ENCODE measurements at regions not wholly inside any gene's neighbourhood (a gene's known extent, or its start where the extent isn't known, plus 50 kb on each side); places are given as distances from the start of the nearest gene placed in this dataset.

DNA sequence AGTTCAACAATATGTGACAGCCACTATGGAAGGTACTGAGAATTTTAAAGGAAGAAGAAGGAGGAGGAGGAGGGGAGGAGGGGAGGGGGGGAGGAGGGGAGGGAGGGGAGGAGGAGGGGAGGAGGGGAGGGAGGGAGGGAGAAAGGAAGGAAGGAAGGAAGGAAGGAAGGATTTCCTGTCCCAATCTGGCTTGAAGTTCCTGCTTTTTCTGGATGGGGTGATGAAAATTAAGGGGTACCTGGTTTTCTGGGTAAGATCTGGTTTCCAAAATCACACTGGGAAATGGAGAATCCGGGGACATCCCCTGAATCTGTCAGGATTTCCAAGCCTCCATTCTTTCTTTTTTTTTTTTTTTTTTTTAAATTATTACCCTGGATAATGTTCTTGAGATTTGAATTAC lies 271.8 kb downstream of the MTX2 start:
- H2AFZ ChIP-seq (ENCODE audit: low read length): no peak overlapping the region
- H3K4me3 ChIP-seq (ENCODE audit: low read length): no peak overlapping the region
- no peaks in the 10 kb centered on the region for H3K9me3 ChIP-seq (ENCODE audit: low read length)
- H3F3A ChIP-seq (ENCODE audit: low read length, unreplicated experiment): peaks cover 6% of the 10 kb centered on the region
- ChIA-PET POLR2A (ENCODE audit: unreplicated experiment) (no interaction called here), CTCF (no interaction called here)
- no peaks in the 10 kb centered on the region for H3K79me2 ChIP-seq (ENCODE audit: low read length)
- intact Hi-C loops (cut with micrococcal nuclease): no loop called here
- no peaks in the 10 kb centered on the region for H4K20me1 ChIP-seq (ENCODE audit: low read length)
- no peak overlapping the region for H3K4me2 ChIP-seq (ENCODE audit: low read length)
- no TSS peak for BruUV-seq (replicated peaks)
- H3K9me2 ChIP-seq (replicated peaks; ENCODE audit: low read length): no peaks in the 10 kb centered on the region
- TF ChIP-seq, protein P1, sequence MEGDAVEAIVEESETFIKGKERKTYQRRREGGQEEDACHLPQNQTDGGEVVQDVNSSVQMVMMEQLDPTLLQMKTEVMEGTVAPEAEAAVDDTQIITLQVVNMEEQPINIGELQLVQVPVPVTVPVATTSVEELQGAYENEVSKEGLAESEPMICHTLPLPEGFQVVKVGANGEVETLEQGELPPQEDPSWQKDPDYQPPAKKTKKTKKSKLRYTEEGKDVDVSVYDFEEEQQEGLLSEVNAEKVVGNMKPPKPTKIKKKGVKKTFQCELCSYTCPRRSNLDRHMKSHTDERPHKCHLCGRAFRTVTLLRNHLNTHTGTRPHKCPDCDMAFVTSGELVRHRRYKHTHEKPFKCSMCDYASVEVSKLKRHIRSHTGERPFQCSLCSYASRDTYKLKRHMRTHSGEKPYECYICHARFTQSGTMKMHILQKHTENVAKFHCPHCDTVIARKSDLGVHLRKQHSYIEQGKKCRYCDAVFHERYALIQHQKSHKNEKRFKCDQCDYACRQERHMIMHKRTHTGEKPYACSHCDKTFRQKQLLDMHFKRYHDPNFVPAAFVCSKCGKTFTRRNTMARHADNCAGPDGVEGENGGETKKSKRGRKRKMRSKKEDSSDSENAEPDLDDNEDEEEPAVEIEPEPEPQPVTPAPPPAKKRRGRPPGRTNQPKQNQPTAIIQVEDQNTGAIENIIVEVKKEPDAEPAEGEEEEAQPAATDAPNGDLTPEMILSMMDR (conservative IDR thresholded peaks at IDR 0.05; ENCODE audit: low read depth, low read length): no peak
- no peak for TF ChIP-seq EZH2phosphoT487 (IDR thresholded peaks at IDR 0.05; ENCODE audit: borderline replicate concordance, low read length)
- no peak for TF ChIP-seq EZH2 (IDR thresholded peaks at IDR 0.05; ENCODE audit: low read length, unreplicated experiment)
- no peaks in the 10 kb centered on the region for H3K27me3 ChIP-seq (ENCODE audit: low read length)
- DNase-seq: no peak
- no peak overlapping the region for H3K9ac ChIP-seq (ENCODE audit: low read length)
- no peak for ATAC-seq
- H3K4me1 ChIP-seq (ENCODE audit: insufficient read depth, low read length): peaks cover 18% of the 10 kb centered on the region
- H3K27ac ChIP-seq (ENCODE audit: low read length): no peak overlapping the region
- H3K36me3 ChIP-seq (ENCODE audit: low read depth, low read length): no peaks in the 10 kb centered on the region

DNA sequence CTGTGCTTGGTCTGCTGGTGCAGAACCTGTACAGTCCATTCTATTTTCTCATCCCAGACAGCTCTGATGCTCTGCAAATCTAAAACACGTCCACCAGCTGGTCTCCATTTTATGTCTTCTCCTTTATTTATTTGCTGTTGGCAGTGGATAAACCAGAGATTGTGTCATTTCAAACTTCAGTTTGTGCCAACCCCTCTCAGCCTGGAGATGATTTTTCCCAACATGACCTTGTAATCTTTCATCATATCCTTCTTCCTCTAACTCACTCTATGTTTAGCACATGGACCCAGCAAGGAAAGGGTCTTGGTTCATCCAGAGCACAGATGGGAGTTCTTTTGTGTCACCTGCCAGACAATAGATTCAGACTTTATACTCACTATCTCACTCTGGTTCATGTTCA lies 273.2 kb downstream of the MTX2 start:
- Histone ChIP-seq H2AFZ (ENCODE audit: low read length) (no peak overlapping the region), H3K4me1 (ENCODE audit: insufficient read depth, low read length) (peaks cover 3% of the 10 kb centered on the region), H3K9ac (ENCODE audit: low read length) (no peak overlapping the region), H3K36me3 (ENCODE audit: low read depth, low read length) (no peaks in the 10 kb centered on the region), H3K9me3 (ENCODE audit: low read length) (no peaks in the 10 kb centered on the region), H3K4me3 (ENCODE audit: low read length) (no peak overlapping the region), H3K79me2 (ENCODE audit: low read length) (no peaks in the 10 kb centered on the region), H3K4me2 (ENCODE audit: low read length) (no peak overlapping the region), H3F3A (ENCODE audit: low read length, unreplicated experiment) (no peaks in the 10 kb centered on the region), H4K20me1 (ENCODE audit: low read length) (no peaks in the 10 kb centered on the region), H3K27ac (ENCODE audit: low read length) (no peak overlapping the region), H3K9me2 (replicated peaks; ENCODE audit: low read length) (no peaks in the 10 kb centered on the region), H3K27me3 (ENCODE audit: low read length) (no peaks in the 10 kb centered on the region)
- ChIA-PET POLR2A (ENCODE audit: unreplicated experiment) (no interaction called here), CTCF (no interaction called here)
- no TSS peak for BruUV-seq (replicated peaks)
- ATAC-seq (no peak), DNase-seq (no peak)
- TF ChIP-seq EZH2 (IDR thresholded peaks at IDR 0.05; ENCODE audit: low read length, unreplicated experiment) (no peak), EZH2phosphoT487 (IDR thresholded peaks at IDR 0.05; ENCODE audit: borderline replicate concordance, low read length) (no peak)
- TF ChIP-seq, protein P1 (conservative IDR thresholded peaks at IDR 0.05; ENCODE audit: low read depth, low read length): no peak
- intact Hi-C loops (cut with micrococcal nuclease): no loop called here

DNA sequence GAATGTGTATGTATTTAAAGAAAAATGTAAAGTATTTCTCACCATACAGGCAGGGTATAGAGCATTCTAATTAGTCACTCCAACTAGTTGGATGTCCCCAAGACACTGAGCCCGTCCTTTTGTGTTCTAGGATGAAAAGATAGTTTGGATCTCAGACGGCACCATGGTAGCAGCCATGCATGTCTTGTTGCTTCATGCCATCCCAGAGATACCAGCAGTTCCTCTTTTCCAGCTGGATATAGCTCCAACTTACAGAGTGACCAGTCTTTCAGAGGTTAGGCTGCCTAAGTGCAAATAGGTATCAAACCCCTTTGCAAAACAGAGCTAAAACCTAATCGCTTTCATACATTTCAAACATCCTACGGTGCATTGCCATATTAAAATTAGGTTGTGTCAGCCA lies 275.3 kb downstream of the MTX2 start:
- ATAC-seq: no peak
- H4K20me1 ChIP-seq (ENCODE audit: low read length): no peaks in the 10 kb centered on the region

More for the DNA sequence above, 275.3 kb downstream of the MTX2 start:
- no peak overlapping the region for H3K27ac ChIP-seq (ENCODE audit: low read length)
- no peaks in the 10 kb centered on the region for H3K27me3 ChIP-seq (ENCODE audit: low read length)
- no peaks in the 10 kb centered on the region for H3F3A ChIP-seq (ENCODE audit: low read length, unreplicated experiment)
- no peak overlapping the region for H2AFZ ChIP-seq (ENCODE audit: low read length)
- H3K9me3 ChIP-seq (ENCODE audit: low read length): no peaks in the 10 kb centered on the region
- H3K36me3 ChIP-seq (ENCODE audit: low read depth, low read length): no peaks in the 10 kb centered on the region
- TF ChIP-seq EZH2 (IDR thresholded peaks at IDR 0.05; ENCODE audit: low read length, unreplicated experiment) (no peak), EZH2phosphoT487 (IDR thresholded peaks at IDR 0.05; ENCODE audit: borderline replicate concordance, low read length) (no peak)
- H3K9ac ChIP-seq (ENCODE audit: low read length): no peak overlapping the region
- no peaks in the 10 kb centered on the region for H3K4me1 ChIP-seq (ENCODE audit: insufficient read depth, low read length)
- no peak overlapping the region for H3K4me2 ChIP-seq (ENCODE audit: low read length)
- CTCF ChIA-PET: no interaction called here
- POLR2A ChIA-PET (ENCODE audit: unreplicated experiment): no interaction called here
- DNase-seq: no peak
- no peak overlapping the region for H3K4me3 ChIP-seq (ENCODE audit: low read length)
- H3K79me2 ChIP-seq (ENCODE audit: low read length): no peaks in the 10 kb centered on the region
- no peaks in the 10 kb centered on the region for H3K9me2 ChIP-seq (replicated peaks; ENCODE audit: low read length)
- BruUV-seq (replicated peaks): no TSS peak
- intact Hi-C loops (cut with micrococcal nuclease): no loop called here
